H9 (cell line): ENCODE measurements at regions not wholly inside any gene's neighbourhood (a gene's known extent, or its start where the extent isn't known, plus 50 kb on each side); places are given as distances from the start of the nearest gene placed in this dataset.

ENCODE experiments used
- DNase-seq: peaks from one replicate; pipeline ENCODE4 v3.0.0-alpha.2; 2017
- H2AFZ ChIP-seq: one replicate; pipeline ENCODE4 v1.6.1; 2013; ENCODE audit warnings: mild to moderate bottlenecking, low read length, control low read depth, moderate library complexity
- H2AK5ac ChIP-seq: 2 replicates; pipeline ENCODE4 v1.6.1; 2013; ENCODE audit warnings: low read length, control low read depth, mixed read lengths; ENCODE audit not compliant: insufficient read length
- H2BK120ac ChIP-seq: one replicate; pipeline ENCODE4 v1.6.1; 2013; ENCODE audit warnings: low read depth, mild to moderate bottlenecking, low read length, control low read depth, inconsistent platforms; ENCODE audit not compliant: poor library complexity, severe bottlenecking
- H2BK12ac ChIP-seq: 2 replicates; pipeline ENCODE4 v1.6.1; 2013; ENCODE audit warnings: low read length, control low read depth, mixed read lengths, low read depth; ENCODE audit not compliant: insufficient read length
- H2BK15ac ChIP-seq: 2 replicates; pipeline ENCODE4 v1.6.1; 2013; ENCODE audit warnings: low read depth, low read length, control low read depth
- H2BK20ac ChIP-seq: one replicate; pipeline ENCODE4 v1.6.1; 2013; ENCODE audit warnings: low read depth, mild to moderate bottlenecking, low read length, control low read depth, inconsistent platforms; ENCODE audit not compliant: poor library complexity, severe bottlenecking
- H2BK5ac ChIP-seq: 2 replicates; pipeline ENCODE4 v1.6.1; 2013; ENCODE audit warnings: low read length, control low read depth, mixed read lengths; ENCODE audit not compliant: insufficient read length
- H3K14ac ChIP-seq: 2 replicates; pipeline ENCODE4 v1.6.1; 2013; ENCODE audit warnings: low read length, control low read depth; ENCODE audit not compliant: insufficient read depth
- H3K18ac ChIP-seq: 2 replicates; pipeline ENCODE4 v1.6.1; 2013; ENCODE audit warnings: low read depth, mild to moderate bottlenecking, mixed read lengths, low read length, control low read depth; ENCODE audit not compliant: insufficient read length
- H3K23ac ChIP-seq: 2 replicates; pipeline ENCODE4 v1.6.1; 2013; ENCODE audit warnings: low read length, control low read depth, mixed read lengths, low read depth; ENCODE audit not compliant: insufficient read length
- H3K23me2 ChIP-seq: 2 replicates; pipeline ENCODE4 v1.6.1; 2013; ENCODE audit warnings: low read depth, mild to moderate bottlenecking, mixed read lengths, low read length, control low read depth; ENCODE audit not compliant: insufficient read length, poor library complexity, severe bottlenecking
- H3K27ac ChIP-seq: 2 replicates; pipeline ENCODE4 v1.5.1; 2013; ENCODE audit warnings: low read length, control low read depth, mixed read lengths, low read depth; ENCODE audit not compliant: insufficient read length
- H3K27me3 ChIP-seq: 2 replicates; pipeline ENCODE4 v1.6.1; 2013; ENCODE audit warnings: low read length, control low read depth, inconsistent platforms; ENCODE audit not compliant: insufficient read depth
- H3K4ac ChIP-seq: 2 replicates; pipeline ENCODE4 v1.6.1; 2013; ENCODE audit warnings: low read depth, mild to moderate bottlenecking, control low read depth, inconsistent platforms, low read length, moderate library complexity
- H3K4me1 ChIP-seq: 2 replicates; pipeline ENCODE4 v1.6.1; 2013; ENCODE audit warnings: low read length, control low read depth, inconsistent platforms; ENCODE audit not compliant: insufficient read depth
- H3K4me2 ChIP-seq: 2 replicates; pipeline ENCODE4 v1.6.1; 2013; ENCODE audit warnings: low read length, control low read depth, mixed read lengths; ENCODE audit not compliant: insufficient read length, insufficient read depth
- H3K56ac ChIP-seq: 2 replicates; pipeline ENCODE4 v1.6.1; 2013; ENCODE audit warnings: low read depth, mild to moderate bottlenecking, mixed read lengths, low read length, control low read depth; ENCODE audit not compliant: insufficient read length
- H3K79me1 ChIP-seq: 2 replicates; pipeline ENCODE4 v1.6.1; 2013; ENCODE audit warnings: low read depth, mild to moderate bottlenecking, moderate library complexity, low read length, control low read depth, inconsistent platforms; ENCODE audit not compliant: insufficient read depth, poor library complexity, severe bottlenecking
- H3K79me2 ChIP-seq: 2 replicates; pipeline ENCODE4 v1.6.1; 2013; ENCODE audit warnings: low read length, control low read depth, inconsistent platforms; ENCODE audit not compliant: insufficient read depth
- H3K9ac ChIP-seq: 2 replicates; pipeline ENCODE4 v1.6.1; 2013; ENCODE audit warnings: low read length, control low read depth, mixed read lengths; ENCODE audit not compliant: insufficient read length; ENCODE audit errors: extremely low read depth
- H3K9me3 ChIP-seq: one replicate; pipeline ENCODE4 v1.6.1; 2013; ENCODE audit warnings: low read depth, low read length, inconsistent platforms; ENCODE audit not compliant: control insufficient read depth
- H3T11ph ChIP-seq: one replicate; pipeline ENCODE4 v1.6.1; 2013; ENCODE audit warnings: mild to moderate bottlenecking, low read length, control low read depth, inconsistent platforms
- H4K20me1 ChIP-seq: one replicate; pipeline ENCODE4 v1.6.1; 2013; ENCODE audit not compliant: control insufficient read depth, insufficient read length, insufficient read depth
- H4K5ac ChIP-seq: 2 replicates; pipeline ENCODE4 v1.6.1; 2013; ENCODE audit warnings: low read depth, mild to moderate bottlenecking, mixed read lengths, low read length, control low read depth; ENCODE audit not compliant: insufficient read length
- H4K8ac ChIP-seq: replicated peaks from 2 replicates; pipeline ENCODE4 v1.6.1; 2013; ENCODE audit warnings: low read length, control low read depth, mixed read lengths, low read depth; ENCODE audit not compliant: insufficient read length
- H4K91ac ChIP-seq: 2 replicates; pipeline ENCODE4 v1.6.1; 2013; ENCODE audit warnings: low read depth, mild to moderate bottlenecking, moderate library complexity, mixed read lengths, low read length, control low read depth; ENCODE audit not compliant: insufficient read length
- H3K27ac Mint-ChIP-seq, 3 experiments: 2 replicates in 2 of 3; 3 replicates in 1 of 3; pipeline ENCODE4 v1.8.0; 2020 to 2021; ENCODE audit warnings: mixed read lengths in 3 of 3, mild to moderate bottlenecking in 1 of 3, moderate library complexity in 1 of 3
- H3K27me3 Mint-ChIP-seq: 2 replicates; pipeline ENCODE4 v1.8.0; 2021; ENCODE audit warnings: low read depth, mild to moderate bottlenecking, moderate library complexity, mixed read lengths
- H3K36me3 Mint-ChIP-seq, 3 experiments: 2 replicates in 2 of 3; 3 replicates in 1 of 3; pipeline ENCODE4 v1.8.0; 2020 to 2021; ENCODE audit warnings: low read depth in 3 of 3, mixed read lengths in 3 of 3; ENCODE audit not compliant: insufficient read depth in 1 of 3
- H3K4me1 Mint-ChIP-seq, 2 experiments: 2 replicates each; pipeline ENCODE4 v1.8.0; 2020; ENCODE audit warnings: mixed read lengths in 2 of 2
- H3K4me3 Mint-ChIP-seq, 2 experiments: 2 replicates in 1 of 2; 3 replicates in 1 of 2; pipeline ENCODE4 v1.8.0; 2020 to 2021; ENCODE audit warnings: mild to moderate bottlenecking in 2 of 2, mixed read lengths in 2 of 2, moderate library complexity in 1 of 2
- H3K9me3 Mint-ChIP-seq, 2 experiments: 2 replicates in 1 of 2; 3 replicates in 1 of 2; pipeline ENCODE4 v1.8.0; 2020; ENCODE audit warnings: mild to moderate bottlenecking in 2 of 2, mixed read lengths in 2 of 2, moderate library complexity in 1 of 2
- WGBS: extraction: QIAGEN DNeasy Blood & Tissue Kit; methylation state at CpG from one replicate; pipeline ENCODE4 v1.1.7; 2013; ENCODE audit warnings: missing lambda C conversion rate, low lambda C conversion rate, mixed read lengths; ENCODE audit not compliant: insufficient read length; ENCODE audit errors: extremely low coverage; 5-methylcytosine and 5-hydroxymethylcytosine counted together
- TF ChIP-seq, protein P1 (sequence below): fragments of 200-600 bp; sonication (generic); conservative IDR thresholded peaks from 3 replicates; pipeline ENCODE4 v1.8.0; 2021; ENCODE audit warnings: antibody characterized with exemption, mild to moderate bottlenecking

GRCh38 chr4:127370604-127371003 lies 262.2 kb upstream of the INTU start:
- Histone ChIP-seq H3K79me1 (no peaks in the 10 kb centered on the region), H4K8ac (no peak overlapping the region), H3K9ac (no peak overlapping the region), H3K4ac (no peak overlapping the region), H3K18ac (no peak overlapping the region), H2BK120ac (no peak overlapping the region), H3K9me3 (no peaks in the 10 kb centered on the region), H4K20me1 (no peaks in the 10 kb centered on the region), H2AK5ac (no peak overlapping the region), H3K27me3 (no peaks in the 10 kb centered on the region), H3K4me1 (no peaks in the 10 kb centered on the region), H2BK12ac (no peak overlapping the region), H3K27ac (no peak overlapping the region), H3K56ac (no peak overlapping the region), H3K23me2 (no peaks in the 10 kb centered on the region), H4K5ac (no peak overlapping the region), H3K4me2 (no peak overlapping the region), H3K14ac (no peak overlapping the region), H3T11ph (no peak overlapping the region), H3K23ac (no peak overlapping the region), H2BK15ac (no peak overlapping the region), H2BK5ac (no peak overlapping the region), H2AFZ (no peak overlapping the region), H2BK20ac (no peak overlapping the region), H3K79me2 (no peaks in the 10 kb centered on the region), H4K91ac (no peak overlapping the region)
- Mint-ChIP-seq H3K9me3 (no peaks in the 10 kb centered on the region), H3K4me1 (peaks cover 0 to 5% of the 10 kb centered on the region in 2 experiments; a peak in 2 of 4 replicates), H3K36me3 (no peaks in the 10 kb centered on the region; a peak in 1 of 7 replicates), H3K4me3 (no peak overlapping the region), H3K27ac (no peak overlapping the region), H3K27me3 (no peaks in the 10 kb centered on the region)
- WGBS, result no CpG with 5 or more reads among the region's 6 CpGs
- no peak for DNase-seq
- TF ChIP-seq, protein P1, sequence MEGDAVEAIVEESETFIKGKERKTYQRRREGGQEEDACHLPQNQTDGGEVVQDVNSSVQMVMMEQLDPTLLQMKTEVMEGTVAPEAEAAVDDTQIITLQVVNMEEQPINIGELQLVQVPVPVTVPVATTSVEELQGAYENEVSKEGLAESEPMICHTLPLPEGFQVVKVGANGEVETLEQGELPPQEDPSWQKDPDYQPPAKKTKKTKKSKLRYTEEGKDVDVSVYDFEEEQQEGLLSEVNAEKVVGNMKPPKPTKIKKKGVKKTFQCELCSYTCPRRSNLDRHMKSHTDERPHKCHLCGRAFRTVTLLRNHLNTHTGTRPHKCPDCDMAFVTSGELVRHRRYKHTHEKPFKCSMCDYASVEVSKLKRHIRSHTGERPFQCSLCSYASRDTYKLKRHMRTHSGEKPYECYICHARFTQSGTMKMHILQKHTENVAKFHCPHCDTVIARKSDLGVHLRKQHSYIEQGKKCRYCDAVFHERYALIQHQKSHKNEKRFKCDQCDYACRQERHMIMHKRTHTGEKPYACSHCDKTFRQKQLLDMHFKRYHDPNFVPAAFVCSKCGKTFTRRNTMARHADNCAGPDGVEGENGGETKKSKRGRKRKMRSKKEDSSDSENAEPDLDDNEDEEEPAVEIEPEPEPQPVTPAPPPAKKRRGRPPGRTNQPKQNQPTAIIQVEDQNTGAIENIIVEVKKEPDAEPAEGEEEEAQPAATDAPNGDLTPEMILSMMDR, result no peak
